Lung (tissue), 11 donors: ENCODE measurements at regions not wholly inside any gene's neighbourhood (a gene's known extent, or its start where the extent isn't known, plus 50 kb on each side); places are given as distances from the start of the nearest gene placed in this dataset.
"Not testable (repeated sequence)": the region's sequence is repeated elsewhere in the genome, so short reads cannot be mapped to it uniquely, and the experiment has no call there.

Source experiments
- ATAC-seq: fragments of 200-7000 bp; cut with Tn5 transposase; one replicate; pipeline ENCODE4 v1.9.1; 2020; ENCODE audit warnings: moderate number of reproducible peaks; ENCODE audit not compliant: insufficient read depth, low FRiP score
- DNase-seq, 3 donors: peaks; one replicate each; pipeline ENCODE4 v3.0.0-alpha.2; 2013 to 2017
- H3K27ac ChIP-seq, 2 donors: one replicate each; pipeline ENCODE4 v1.5.1; 2013; ENCODE audit warnings: mild to moderate bottlenecking in 2 of 2, moderate library complexity in 2 of 2, control low read depth in 1 of 2, inconsistent platforms in 1 of 2, low read depth in 1 of 2, low read length in 1 of 2
- H3K27me3 ChIP-seq, 3 donors: one replicate each; pipeline ENCODE4 v1.5.1; 2013; ENCODE audit warnings: low read length in 2 of 3; ENCODE audit not compliant: control insufficient read depth in 3 of 3, insufficient read depth in 3 of 3
- H3K36me3 ChIP-seq, 4 donors: one replicate each; pipeline ENCODE4 v1.5.1; 2013; ENCODE audit warnings: low read length in 4 of 4, mild to moderate bottlenecking in 1 of 4, moderate library complexity in 1 of 4; ENCODE audit not compliant: control insufficient read depth in 4 of 4, insufficient read depth in 4 of 4
- H3K4me1 ChIP-seq, 5 donors: one replicate each; pipeline ENCODE4 v1.5.1; 2013; ENCODE audit warnings: low read length in 5 of 5, mild to moderate bottlenecking in 2 of 5, moderate library complexity in 1 of 5; ENCODE audit not compliant: control insufficient read depth in 5 of 5, insufficient read depth in 5 of 5
- H3K4me3 ChIP-seq: one replicate; pipeline ENCODE4 v1.5.1; 2013; ENCODE audit warnings: mild to moderate bottlenecking, control low read depth, moderate library complexity
- H3K9ac ChIP-seq, 2 donors: one replicate each; pipeline ENCODE4 v1.5.1; 2013; ENCODE audit warnings: low read length in 2 of 2, control low read depth in 1 of 2; ENCODE audit not compliant: insufficient read depth in 1 of 2
- H3K9me3 ChIP-seq, 4 donors: one replicate each; pipeline ENCODE4 v1.5.1; 2013; ENCODE audit warnings: low read length in 3 of 4, mild to moderate bottlenecking in 1 of 4, moderate library complexity in 1 of 4; ENCODE audit not compliant: control insufficient read depth in 4 of 4, insufficient read depth in 3 of 4
- WGBS, 2 donors: extraction: QIAGEN DNeasy Blood & Tissue Kit; methylation state at CpG; one replicate each; pipeline ENCODE4 v1.1.7; 2013; 5-methylcytosine and 5-hydroxymethylcytosine counted together
- TF ChIP-seq, protein P1 (sequence below): IDR thresholded peaks from 2 replicates; pipeline ENCODE4 v1.5.1; 2012; ENCODE audit warnings: mild to moderate bottlenecking; ENCODE audit errors: control extremely low read depth, extremely low read depth
- donor health status: control.
- donor health status: control.
- donor health status: Bipolar disorder and iron deficiency.
- donor health status: healthy.
- donor health status: DM: yes; HTN: yes; CAD: no.

DNA sequence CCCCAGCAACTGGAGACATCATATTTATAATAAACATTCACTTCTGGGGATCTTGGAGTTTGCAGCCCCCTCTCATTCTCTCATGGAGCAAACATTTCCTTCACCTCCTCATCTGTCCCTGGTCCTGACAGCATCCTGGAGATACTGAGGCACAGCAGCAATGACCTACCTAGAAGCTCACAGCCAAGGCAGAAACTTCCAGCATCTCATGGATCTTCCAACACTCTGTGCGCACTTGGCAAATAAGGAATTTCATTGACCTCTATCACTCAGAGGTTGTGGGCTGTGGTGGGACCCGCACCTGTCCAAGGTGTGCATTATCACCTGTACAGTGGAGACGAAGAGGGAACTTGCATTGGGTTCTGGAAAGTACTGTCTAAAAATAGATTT, 109.8 kb downstream of the GGTLC2 start:
- ATAC-seq = no peak
- DNase-seq = no peak
- Histone ChIP-seq H3K9me3 (no peaks in the 10 kb centered on the region), H3K9ac (no peak overlapping the region), H3K27me3 (no peaks in the 10 kb centered on the region), H3K36me3 (no peaks in the 10 kb centered on the region), H3K4me3 (no peak overlapping the region), H3K27ac (no peak overlapping the region), H3K4me1 (peaks cover 0 to 2% (median 0%) of the 10 kb centered on the region in 5 donors)
- 94 to 96% methylated on average over 3 of the region's 3 CpGs for WGBS, 2 donors
- TF ChIP-seq, protein P1, sequence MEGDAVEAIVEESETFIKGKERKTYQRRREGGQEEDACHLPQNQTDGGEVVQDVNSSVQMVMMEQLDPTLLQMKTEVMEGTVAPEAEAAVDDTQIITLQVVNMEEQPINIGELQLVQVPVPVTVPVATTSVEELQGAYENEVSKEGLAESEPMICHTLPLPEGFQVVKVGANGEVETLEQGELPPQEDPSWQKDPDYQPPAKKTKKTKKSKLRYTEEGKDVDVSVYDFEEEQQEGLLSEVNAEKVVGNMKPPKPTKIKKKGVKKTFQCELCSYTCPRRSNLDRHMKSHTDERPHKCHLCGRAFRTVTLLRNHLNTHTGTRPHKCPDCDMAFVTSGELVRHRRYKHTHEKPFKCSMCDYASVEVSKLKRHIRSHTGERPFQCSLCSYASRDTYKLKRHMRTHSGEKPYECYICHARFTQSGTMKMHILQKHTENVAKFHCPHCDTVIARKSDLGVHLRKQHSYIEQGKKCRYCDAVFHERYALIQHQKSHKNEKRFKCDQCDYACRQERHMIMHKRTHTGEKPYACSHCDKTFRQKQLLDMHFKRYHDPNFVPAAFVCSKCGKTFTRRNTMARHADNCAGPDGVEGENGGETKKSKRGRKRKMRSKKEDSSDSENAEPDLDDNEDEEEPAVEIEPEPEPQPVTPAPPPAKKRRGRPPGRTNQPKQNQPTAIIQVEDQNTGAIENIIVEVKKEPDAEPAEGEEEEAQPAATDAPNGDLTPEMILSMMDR = no peak

DNA sequence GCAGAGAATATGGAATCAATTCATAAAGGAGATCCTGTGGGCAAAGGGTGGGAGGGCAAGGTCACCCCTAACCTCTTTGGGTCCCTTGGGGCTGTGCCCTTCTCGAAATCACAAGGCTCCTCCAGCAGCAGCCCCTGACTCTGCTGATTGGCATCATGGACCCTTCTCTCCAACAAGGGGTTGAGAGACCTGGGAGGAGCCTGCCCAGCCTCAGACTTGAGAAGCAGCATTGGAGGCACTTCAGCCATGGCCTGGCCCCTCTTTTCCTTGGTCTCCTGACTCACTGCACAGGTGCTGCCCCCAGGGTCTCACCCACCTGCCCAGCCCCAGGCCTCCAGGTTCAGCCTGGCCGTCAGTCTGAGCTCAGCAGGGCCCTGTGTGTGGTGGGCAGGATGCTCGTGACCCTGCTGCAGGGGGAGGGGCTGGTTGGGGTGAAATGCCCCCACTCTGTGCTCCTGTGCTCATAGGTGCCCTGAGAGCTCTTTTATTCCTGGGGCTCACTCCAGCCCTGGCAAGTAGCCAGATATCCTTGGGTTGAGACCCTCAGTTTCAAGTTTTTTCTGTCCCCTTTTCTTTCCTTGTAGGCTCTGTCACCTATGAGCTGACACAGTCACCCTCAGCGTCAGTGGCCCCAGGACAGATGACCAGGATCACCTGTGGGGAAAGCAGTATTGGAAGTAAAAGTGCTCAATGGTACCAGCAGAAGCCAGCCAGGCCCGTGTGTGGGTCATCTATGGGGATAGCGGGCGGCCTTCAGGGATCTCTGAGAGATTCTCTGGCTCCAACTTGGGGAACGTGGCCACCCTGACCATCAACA, 110.8 kb downstream of the GGTLC2 start:
- Histone ChIP-seq H3K4me3 (no peak overlapping the region), H3K36me3 (no peaks in the 10 kb centered on the region), H3K27me3 (no peaks in the 10 kb centered on the region), H3K4me1 (peaks cover 0 to 2% (median 0%) of the 10 kb centered on the region in 5 donors), H3K9ac (no peak overlapping the region), H3K27ac (no peak overlapping the region), H3K9me3 (no peaks in the 10 kb centered on the region)
- 85 to 93% methylated on average over 8 of the region's 8 CpGs for WGBS, 2 donors
- DNase-seq (no peak), ATAC-seq (no peak)
- TF ChIP-seq, protein P1 = no peak

DNA sequence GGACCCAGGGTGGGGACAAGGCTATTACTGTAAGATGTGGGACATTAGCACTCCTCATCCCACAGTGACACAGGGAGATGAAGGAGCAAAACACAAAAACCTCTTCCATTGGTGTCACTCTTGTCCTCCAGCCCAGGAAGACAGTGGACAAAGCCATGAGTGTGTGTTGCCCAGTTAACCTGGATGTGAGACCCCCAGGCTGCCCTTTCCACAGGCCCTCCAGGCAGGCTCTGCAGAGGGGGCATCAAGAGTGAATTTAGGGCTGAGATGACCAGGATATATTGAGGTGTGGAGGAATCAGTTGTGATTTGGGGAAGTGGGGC, 111.3 kb downstream of the GGTLC2 start:
- DNase-seq = no peak
- TF ChIP-seq, protein P1 = no peak
- H3K9ac ChIP-seq = no peak overlapping the region
- no peaks in the 10 kb centered on the region for H3K9me3 ChIP-seq
- no peak for ATAC-seq
- no peak overlapping the region for H3K4me3 ChIP-seq
- no peaks in the 10 kb centered on the region for H3K36me3 ChIP-seq
- H3K27me3 ChIP-seq = no peaks in the 10 kb centered on the region
- H3K4me1 ChIP-seq = peaks cover 0 to 2% (median 0%) of the 10 kb centered on the region in 5 donors
- H3K27ac ChIP-seq = no peak overlapping the region

DNA sequence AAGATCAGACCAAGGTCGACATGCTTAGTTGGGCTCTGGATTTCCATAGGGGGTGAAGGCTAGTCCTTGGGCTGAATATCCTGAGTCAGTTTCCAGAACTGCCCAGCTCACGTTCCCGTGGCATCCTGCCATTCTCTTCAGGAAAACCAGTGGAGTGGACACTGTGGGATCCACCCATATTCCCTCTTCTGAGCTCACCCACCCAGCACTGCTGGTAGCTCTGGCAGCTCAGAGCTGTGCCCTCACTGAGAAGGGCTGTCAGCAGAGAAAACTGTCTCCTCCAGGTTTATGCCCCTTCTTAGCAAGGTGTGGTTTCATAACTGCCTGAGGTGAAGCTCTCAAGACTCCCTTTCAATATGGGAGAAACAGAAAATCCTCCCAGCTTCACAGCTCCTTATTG, 111.7 kb downstream of the GGTLC2 start:
- H3K9me3 ChIP-seq = no peaks in the 10 kb centered on the region
- WGBS, 2 donors = 75 to 77% methylated on average over 3 of the region's 3 CpGs
- no peak overlapping the region for H3K4me3 ChIP-seq
- ATAC-seq (no peak), DNase-seq (no peak)
- TF ChIP-seq, protein P1 = no peak
- H3K27ac ChIP-seq = no peak overlapping the region
- peaks cover 0 to 2% (median 0%) of the 10 kb centered on the region in 5 donors for H3K4me1 ChIP-seq
- no peak overlapping the region for H3K9ac ChIP-seq
- H3K36me3 ChIP-seq = no peaks in the 10 kb centered on the region
- H3K27me3 ChIP-seq = no peaks in the 10 kb centered on the region

DNA sequence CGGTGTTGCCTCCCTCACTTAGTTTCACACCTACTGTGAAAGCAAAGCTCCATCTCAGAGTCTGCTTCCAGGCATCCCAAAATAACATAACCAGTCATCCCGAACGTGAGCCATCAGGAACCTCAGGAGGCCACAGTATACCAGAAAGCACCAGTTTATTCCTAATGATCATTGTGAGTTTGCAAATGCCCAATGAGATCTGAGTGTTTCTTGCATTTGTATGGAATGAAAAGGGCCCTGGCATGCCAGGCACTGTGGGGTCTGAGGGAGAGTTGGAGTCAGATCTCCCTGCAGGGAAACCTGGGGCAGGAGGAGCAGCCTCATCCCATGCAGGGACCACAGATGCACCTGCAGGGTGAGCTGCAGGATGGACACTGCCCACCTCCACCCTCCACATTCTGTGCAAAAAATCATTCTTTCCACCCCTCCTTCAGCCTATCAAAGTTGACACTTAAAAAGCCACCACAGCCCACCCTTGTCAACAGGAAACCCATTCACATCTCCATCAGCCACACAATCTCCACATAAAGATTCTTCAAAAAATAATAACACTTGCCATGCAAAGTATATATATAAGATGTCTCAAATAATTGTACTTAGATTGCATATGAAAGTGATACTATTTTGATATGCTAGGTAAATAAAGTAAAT, 112.3 kb downstream of the GGTLC2 start:
- not testable (repeated sequence) for H3K4me1 ChIP-seq, H3K27ac ChIP-seq, H3K4me3 ChIP-seq, H3K36me3 ChIP-seq, ATAC-seq, H3K9ac ChIP-seq, H3K9me3 ChIP-seq, DNase-seq, H3K27me3 ChIP-seq
- 82 to 91% methylated on average over 3 of the region's 3 CpGs for whole genome bisulfite sequencing, 2 donors
